Fibroblast of lung (primary cell): ENCODE measurements at regions not wholly inside any gene's neighbourhood (a gene's known extent, or its start where the extent isn't known, plus 50 kb on each side); places are given as distances from the start of the nearest gene placed in this dataset.
"Not testable (repeated sequence)": the region's sequence is repeated elsewhere in the genome, so short reads cannot be mapped to it uniquely, and the experiment has no call there.

Experiments
- DNase-seq, 2 donors: peaks; one replicate each; pipeline versions ENCODE4 v3.0.0 to v3.0.0-alpha.2; 2010; ENCODE audit warnings: low read depth in 2 of 2
- H2AFZ ChIP-seq: 2 replicates; pipeline ENCODE4 v1.5.1; 2012; ENCODE audit warnings: low read length, control low read depth, inconsistent platforms
- H3K27ac ChIP-seq: 2 replicates; pipeline ENCODE4 v1.5.1; 2011; ENCODE audit warnings: low read length, control low read depth; ENCODE audit not compliant: insufficient read depth
- H3K27me3 ChIP-seq: 2 replicates; pipeline ENCODE4 v1.5.1; 2011; ENCODE audit warnings: mild to moderate bottlenecking, low read length; ENCODE audit not compliant: control insufficient read depth, insufficient read depth
- H3K36me3 ChIP-seq: 2 replicates; pipeline ENCODE4 v1.5.1; 2011; ENCODE audit warnings: low read length; ENCODE audit not compliant: control insufficient read depth, insufficient read depth
- H3K4me1 ChIP-seq: 2 replicates; pipeline ENCODE4 v1.5.1; 2011; ENCODE audit warnings: low read length; ENCODE audit not compliant: control insufficient read depth, insufficient read depth; ENCODE audit errors: extremely low read depth
- H3K4me2 ChIP-seq: 2 replicates; pipeline ENCODE4 v1.5.1; 2011; ENCODE audit warnings: low read length, control low read depth; ENCODE audit not compliant: insufficient read depth; ENCODE audit errors: extremely low read depth
- H3K4me3 ChIP-seq, 4 experiments: fragments of 200-600 bp in 1 of 4; sonication (generic) in 1 of 4; replicated peaks in 1 of 4; 2 replicates each; pipeline ENCODE4 v1.5.1; 2011 to 2016; ENCODE audit warnings: low read length in 4 of 4, low read depth in 3 of 4, mild to moderate bottlenecking in 3 of 4, control low read depth in 2 of 4, inconsistent platforms in 1 of 4, mixed read lengths in 1 of 4; ENCODE audit not compliant: insufficient read depth in 1 of 4; ENCODE audit errors: control extremely low read depth in 1 of 4
- H3K79me2 ChIP-seq: 2 replicates; pipeline ENCODE4 v1.5.1; 2012; ENCODE audit warnings: mild to moderate bottlenecking, low read length, inconsistent platforms; ENCODE audit not compliant: control insufficient read depth, insufficient read depth
- H3K9ac ChIP-seq: 2 replicates; pipeline ENCODE4 v1.5.1; 2011; ENCODE audit warnings: mild to moderate bottlenecking, low read length, control low read depth; ENCODE audit not compliant: insufficient read depth
- H3K9me3 ChIP-seq: 2 replicates; pipeline ENCODE4 v1.5.1; 2012; ENCODE audit warnings: low read depth, low read length; ENCODE audit not compliant: control insufficient read depth, insufficient read depth
- H4K20me1 ChIP-seq: 2 replicates; pipeline ENCODE4 v1.5.1; 2011; ENCODE audit warnings: low read length; ENCODE audit not compliant: control insufficient read depth, insufficient read depth; ENCODE audit errors: extremely low read depth
- CTCF ChIP-seq, 2 donors: IDR thresholded peaks in 1 of 2; conservative IDR thresholded peaks in 1 of 2; 1 replicate in 1 of 2; 2 replicates in 1 of 2; pipeline ENCODE4 v1.5.1; 2011 to 2012; ENCODE audit warnings: low read length in 2 of 2, control low read depth in 1 of 2, inconsistent platforms in 1 of 2, low read depth in 1 of 2, mild to moderate bottlenecking in 1 of 2
- EZH2 ChIP-seq: IDR thresholded peaks from 2 replicates; pipeline ENCODE4 v1.5.1; 2012; ENCODE audit warnings: low read length, control low read depth, mild to moderate bottlenecking; ENCODE audit errors: missing control alignments

GRCh38 chr6:44020148-44020547, 107.1 kb downstream of the MRPL14 start:
- H3K27me3 ChIP-seq: no peaks in the 10 kb centered on the region
- H3K36me3 ChIP-seq: no peaks in the 10 kb centered on the region
- H3K4me1 ChIP-seq: peaks cover 10% of the 10 kb centered on the region
- no peaks in the 10 kb centered on the region for H3K79me2 ChIP-seq
- no peak overlapping the region for H3K27ac ChIP-seq
- H3K4me2 ChIP-seq: no peak overlapping the region
- H3K9me3 ChIP-seq: no peaks in the 10 kb centered on the region
- peak in 1 of 2 donors; percentile 72 for DNase-seq
- TF ChIP-seq EZH2: no peak
- no peak for TF ChIP-seq CTCF (conservative IDR thresholded peaks at IDR 0.05 in 1 of 2, IDR thresholded peaks at IDR 0.05 in 1 of 2; ENCODE audit: low read depth in 1 of 2, low read length in 2 of 2)
- no peak overlapping the region for H2AFZ ChIP-seq
- no peak overlapping the region for H3K9ac ChIP-seq
- H3K4me3 ChIP-seq: no peak overlapping the region
- no peaks in the 10 kb centered on the region for H4K20me1 ChIP-seq

GRCh38 chr6:44017307-44017706, 109.9 kb downstream of the MRPL14 start:
- not testable (repeated sequence) for DNase-seq, H3K4me1 ChIP-seq, H3K9me3 ChIP-seq, H3K9ac ChIP-seq, H3K4me2 ChIP-seq, H3K36me3 ChIP-seq, H3K27me3 ChIP-seq, H3K4me3 ChIP-seq, H2AFZ ChIP-seq, H4K20me1 ChIP-seq, H3K27ac ChIP-seq, H3K79me2 ChIP-seq

- Histone ChIP-seq H4K20me1 (no peaks in the 10 kb centered on the region), H3K79me2 (no peaks in the 10 kb centered on the region), H3K27me3 (no peaks in the 10 kb centered on the region), H3K36me3 (no peaks in the 10 kb centered on the region), H3K27ac (no peak overlapping the region), H3K9me3 (no peaks in the 10 kb centered on the region), H3K9ac (no peak overlapping the region), H2AFZ (no peak overlapping the region), H3K4me1 (peaks cover 13% of the 10 kb centered on the region), H3K4me2 (no peak overlapping the region), H3K4me3 (no peak overlapping the region)
- DNase-seq: peak; percentile 79 to 86
- TF ChIP-seq CTCF (conservative IDR thresholded peaks at IDR 0.05 in 1 of 2, IDR thresholded peaks at IDR 0.05 in 1 of 2; ENCODE audit: low read depth in 1 of 2, low read length in 2 of 2) (no peak), EZH2 (no peak)
Observed at GRCh38 chr6:44016131-44016870, 111.0 kb downstream of the MRPL14 start.
